ENCODE measurements at regions not wholly inside any gene's neighbourhood (a gene's known extent, or its start where the extent isn't known, plus 50 kb on each side); places are given as distances from the start of the nearest gene placed in this dataset.

GRCh38 chr13:22108979-22109378 lies 438.1 kb downstream of the FGF9 start:
- Histone ChIP-seq H3K27me3 (ENCODE audit: control insufficient read depth, insufficient read depth, low read length, poor library complexity, severe bottlenecking) (peaks cover 20% of the 10 kb centered on the region), H3K4me1 (ENCODE audit: control insufficient read depth, insufficient read depth, low read length) (peaks cover 4% of the 10 kb centered on the region), H3K4me3 (ENCODE audit: low read length) (no peak overlapping the region), H3K9ac (ENCODE audit: extremely low read depth, low read length, poor library complexity, severe bottlenecking) (no peak overlapping the region), H3K36me3 (ENCODE audit: control insufficient read depth, insufficient read depth, low read length) (no peaks in the 10 kb centered on the region), H3K27ac (ENCODE audit: low read depth, low read length) (no peak overlapping the region), H3K9me3 (ENCODE audit: control insufficient read depth, low read length) (no peaks in the 10 kb centered on the region)
- Mint-ChIP-seq H3K27ac (no peak overlapping the region), H3K4me3 (no peak overlapping the region), H3K9me3 (no peaks in the 10 kb centered on the region), H3K27me3 (ENCODE audit: insufficient read depth) (peaks cover 3% of the 10 kb centered on the region), H3K36me3 (ENCODE audit: low read depth) (no peaks in the 10 kb centered on the region), H3K4me1 (peaks cover 28% of the 10 kb centered on the region)
- TF ChIP-seq CTCF (conservative IDR thresholded peaks at IDR 0.05) = no peak
- WGBS, 2 experiments (ENCODE audit: insufficient coverage in 1 of 2, insufficient read length in 1 of 2) = 90 to 92% methylated on average over 3 to 4 of the region's 4 CpGs
- DNase-seq = no peak

GRCh38 chr13:22110368-22110767 lies 439.5 kb downstream of the FGF9 start:
- WGBS, 2 experiments (ENCODE audit: insufficient coverage in 1 of 2, insufficient read length in 1 of 2) = 90 to 100% methylated on average over 1 to 6 of the region's 6 CpGs
- H3K9ac ChIP-seq (ENCODE audit: extremely low read depth, low read length, poor library complexity, severe bottlenecking) = no peak overlapping the region

GRCh38 chr13:22111152-22111783 lies 440.4 kb downstream of the FGF9 start:
- H3K27ac Mint-ChIP-seq = no peak overlapping the region

More at GRCh38 chr13:22110368-22110767, 439.5 kb downstream of the FGF9 start:
- no peak overlapping the region for H3K27ac Mint-ChIP-seq
- peaks cover 28% of the 10 kb centered on the region for H3K4me1 Mint-ChIP-seq
- H3K36me3 ChIP-seq (ENCODE audit: control insufficient read depth, insufficient read depth, low read length) = no peaks in the 10 kb centered on the region
- no peak overlapping the region for H3K27ac ChIP-seq (ENCODE audit: low read depth, low read length)
- no peaks in the 10 kb centered on the region for H3K9me3 Mint-ChIP-seq
- H3K4me3 Mint-ChIP-seq = no peak overlapping the region
- peaks cover 3% of the 10 kb centered on the region for H3K27me3 Mint-ChIP-seq (ENCODE audit: insufficient read depth)
- DNase-seq = no peak
- TF ChIP-seq CTCF (conservative IDR thresholded peaks at IDR 0.05) = no peak
- H3K4me3 ChIP-seq (ENCODE audit: low read length) = no peak overlapping the region
- H3K9me3 ChIP-seq (ENCODE audit: control insufficient read depth, low read length) = no peaks in the 10 kb centered on the region
- peaks cover 20% of the 10 kb centered on the region for H3K27me3 ChIP-seq (ENCODE audit: control insufficient read depth, insufficient read depth, low read length, poor library complexity, severe bottlenecking)
- H3K36me3 Mint-ChIP-seq (ENCODE audit: low read depth) = no peaks in the 10 kb centered on the region
- H3K4me1 ChIP-seq (ENCODE audit: control insufficient read depth, insufficient read depth, low read length) = peaks cover 4% of the 10 kb centered on the region

More at GRCh38 chr13:22111152-22111783, 440.4 kb downstream of the FGF9 start:
- no peak overlapping the region for H3K9ac ChIP-seq (ENCODE audit: extremely low read depth, low read length, poor library complexity, severe bottlenecking)
- Mint-ChIP-seq H3K27me3 (ENCODE audit: insufficient read depth) (peaks cover 3% of the 10 kb centered on the region), H3K9me3 (no peaks in the 10 kb centered on the region), H3K36me3 (ENCODE audit: low read depth) (no peaks in the 10 kb centered on the region), H3K4me1 (peaks cover 28% of the 10 kb centered on the region), H3K4me3 (no peak overlapping the region)
- no peak for DNase-seq
- no peak for TF ChIP-seq CTCF (conservative IDR thresholded peaks at IDR 0.05)
- H3K27me3 ChIP-seq (ENCODE audit: control insufficient read depth, insufficient read depth, low read length, poor library complexity, severe bottlenecking) = peaks cover 20% of the 10 kb centered on the region
- no peak overlapping the region for H3K4me3 ChIP-seq (ENCODE audit: low read length)
- H3K36me3 ChIP-seq (ENCODE audit: control insufficient read depth, insufficient read depth, low read length) = no peaks in the 10 kb centered on the region
- no peaks in the 10 kb centered on the region for H3K9me3 ChIP-seq (ENCODE audit: control insufficient read depth, low read length)
- WGBS, 2 experiments (ENCODE audit: insufficient coverage in 1 of 2, insufficient read length in 1 of 2) = 96 to 100% methylated on average over 5 to 8 of the region's 8 CpGs
- peaks cover 4% of the 10 kb centered on the region for H3K4me1 ChIP-seq (ENCODE audit: control insufficient read depth, insufficient read depth, low read length)
- no peak overlapping the region for H3K27ac ChIP-seq (ENCODE audit: low read depth, low read length)
